ENCODE measurements at regions not wholly inside any gene's neighbourhood (a gene's known extent, or its start where the extent isn't known, plus 50 kb on each side); places are given as distances from the start of the nearest gene placed in this dataset.
"Not testable (repeated sequence)": the region's sequence is repeated elsewhere in the genome, so short reads cannot be mapped to it uniquely, and the experiment has no call there.

- in situ Hi-C loops (cut with HindIII; ENCODE audit: low pct_unique_long_range_greater_than_20kb, low sequenced_read_pairs): no loop called here
- DNase-seq (ENCODE audit: low read depth, low spot score): no peak
Observed at GRCh38 chr3:163491714-163492113, 1586.6 kb downstream of the SI start.

DNA sequence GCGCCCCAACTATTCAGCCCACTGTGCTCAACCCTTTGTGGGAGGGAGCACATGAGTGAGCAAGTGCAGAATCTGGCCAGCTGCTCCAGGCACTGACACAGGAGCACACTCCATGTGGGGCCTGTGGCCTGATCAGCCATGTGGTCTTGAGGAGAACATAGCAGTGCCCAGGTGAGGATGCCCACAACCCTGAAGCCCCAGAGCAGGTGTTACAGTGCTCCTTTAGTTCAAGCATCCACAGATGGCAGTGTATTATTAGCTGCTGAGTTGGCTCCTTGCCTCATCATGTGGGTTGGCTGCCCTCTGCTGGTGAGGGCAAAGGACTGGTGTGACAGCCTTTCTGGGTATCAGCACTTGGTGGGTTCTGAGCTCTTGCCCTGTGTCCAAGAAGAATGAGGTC is 1588.2 kb downstream of the SI start:
- in situ Hi-C loops (cut with HindIII; ENCODE audit: low pct_unique_long_range_greater_than_20kb, low sequenced_read_pairs): no loop called here
- peak; percentile 87 for DNase-seq (ENCODE audit: low read depth, low spot score)

DNA sequence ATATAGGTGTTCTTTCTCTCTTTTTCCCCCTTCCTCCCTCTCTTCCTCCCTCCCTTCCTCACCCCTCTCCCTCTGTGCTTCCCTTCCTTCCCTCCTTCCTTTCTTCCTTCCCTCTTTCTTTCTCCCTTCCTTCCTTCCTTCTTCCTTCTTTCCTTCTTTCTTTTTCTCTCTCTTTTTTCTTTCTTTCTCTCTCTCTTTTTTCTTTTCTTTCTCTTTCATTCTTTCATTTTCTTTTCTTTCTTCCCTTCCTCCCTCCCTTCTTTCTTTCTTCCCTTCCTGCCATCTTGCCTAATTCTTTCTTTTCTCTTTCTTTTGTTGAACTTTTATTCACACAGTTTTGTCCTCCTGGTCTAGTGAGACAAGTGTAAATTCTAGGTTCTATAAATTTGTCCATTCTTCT is 1595.6 kb downstream of the SI start:
- in situ Hi-C loops (cut with HindIII; ENCODE audit: low pct_unique_long_range_greater_than_20kb, low sequenced_read_pairs): no loop called here
- DNase-seq (ENCODE audit: low read depth, low spot score): no peak

DNA sequence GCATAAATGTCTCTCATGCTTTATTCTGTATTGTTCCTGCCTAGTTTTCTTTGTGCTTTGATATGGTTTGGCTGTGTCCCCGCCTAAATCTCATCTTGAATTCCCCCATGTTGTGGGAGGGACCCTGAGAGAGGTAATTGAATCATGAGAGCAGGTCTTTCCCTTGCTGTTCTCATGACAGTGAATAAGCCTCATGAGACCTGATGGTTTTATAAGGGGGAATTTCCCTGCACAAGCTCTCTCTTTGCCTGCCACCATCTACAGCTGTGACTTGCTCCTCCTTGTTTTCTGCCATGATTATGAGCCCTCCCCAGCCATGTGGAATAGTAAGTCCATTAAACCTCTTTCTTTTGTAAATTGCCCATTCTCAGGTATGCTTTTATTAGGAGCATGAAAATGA is 1596.6 kb downstream of the SI start:
- DNase-seq (ENCODE audit: low read depth, low spot score): peak; percentile 49
- in situ Hi-C loops (cut with HindIII; ENCODE audit: low pct_unique_long_range_greater_than_20kb, low sequenced_read_pairs): no loop called here

- in situ Hi-C loops (cut with HindIII; ENCODE audit: low pct_unique_long_range_greater_than_20kb, low sequenced_read_pairs): no loop called here
- DNase-seq (ENCODE audit: low read depth, low spot score): peak; percentile 43
Observed at GRCh38 chr3:163476179-163476578, 1602.1 kb downstream of the SI start.

DNA sequence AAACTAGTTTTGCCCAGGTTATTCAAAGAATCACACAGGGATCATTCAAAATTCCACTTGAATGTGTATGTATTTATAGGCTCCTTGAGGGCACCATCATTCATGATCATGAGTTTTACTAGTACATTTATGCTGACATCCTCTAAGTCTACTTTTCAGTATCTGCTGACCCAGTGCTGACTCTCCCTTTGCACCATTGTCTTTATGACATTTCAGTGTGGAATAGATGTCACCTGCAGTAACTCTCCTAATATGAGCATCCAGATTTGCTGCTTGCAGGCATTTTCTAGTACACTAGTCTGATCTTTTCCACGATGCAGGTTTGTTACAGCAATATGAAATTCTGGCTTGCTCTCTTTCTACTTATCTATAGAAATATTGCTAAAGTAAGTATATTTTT is 1603.5 kb downstream of the SI start:
- in situ Hi-C loops (cut with HindIII; ENCODE audit: low pct_unique_long_range_greater_than_20kb, low sequenced_read_pairs): no loop called here
- DNase-seq (ENCODE audit: low read depth, low spot score): peak; percentile 60

DNA sequence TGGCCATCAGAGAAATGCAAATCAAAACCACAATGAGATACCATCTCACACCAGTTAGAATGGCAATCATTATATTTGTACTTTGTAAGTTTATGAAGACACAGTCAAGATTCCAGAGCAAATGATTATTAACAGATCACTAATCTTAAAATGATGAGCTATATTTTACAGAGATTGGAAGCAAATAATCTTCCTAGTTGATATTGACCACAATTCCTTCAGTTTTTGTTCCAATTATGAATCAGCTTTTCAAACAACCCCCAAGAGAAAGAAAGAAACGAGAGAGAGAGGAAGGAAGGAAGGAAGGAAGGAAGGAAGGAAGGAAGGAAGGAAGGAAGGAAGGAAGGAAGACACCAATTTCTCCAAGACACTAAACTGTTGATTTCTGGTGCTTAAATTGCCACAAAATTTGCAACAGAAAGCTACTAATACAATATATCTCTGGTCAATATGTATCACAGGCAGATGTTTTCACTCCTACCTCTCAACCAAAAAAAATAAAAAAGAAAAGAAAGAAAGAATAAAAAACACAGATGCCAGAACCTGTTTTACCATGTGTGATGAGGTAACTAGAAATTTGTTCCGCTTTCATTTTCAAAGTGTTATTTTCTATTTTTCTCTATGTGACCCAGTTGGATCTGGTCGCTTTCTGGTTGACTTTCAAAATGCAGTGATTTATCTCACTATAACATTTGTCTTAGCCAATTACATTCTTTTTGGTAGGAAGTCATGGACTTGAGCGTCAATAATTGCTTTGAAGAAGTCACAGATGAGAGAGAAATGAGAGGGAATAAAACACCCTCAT is 1609.6 kb downstream of the SI start:
- in situ Hi-C loops (cut with HindIII; ENCODE audit: low pct_unique_long_range_greater_than_20kb, low sequenced_read_pairs): no loop called here
- DNase-seq (ENCODE audit: low read depth, low spot score): no peak

GRCh38 chr3:163462446-163462845 is 1615.8 kb downstream of the SI start:
- in situ Hi-C loops (cut with HindIII; ENCODE audit: low pct_unique_long_range_greater_than_20kb, low sequenced_read_pairs): no loop called here
- no peak for DNase-seq (ENCODE audit: low read depth, low spot score)

DNA sequence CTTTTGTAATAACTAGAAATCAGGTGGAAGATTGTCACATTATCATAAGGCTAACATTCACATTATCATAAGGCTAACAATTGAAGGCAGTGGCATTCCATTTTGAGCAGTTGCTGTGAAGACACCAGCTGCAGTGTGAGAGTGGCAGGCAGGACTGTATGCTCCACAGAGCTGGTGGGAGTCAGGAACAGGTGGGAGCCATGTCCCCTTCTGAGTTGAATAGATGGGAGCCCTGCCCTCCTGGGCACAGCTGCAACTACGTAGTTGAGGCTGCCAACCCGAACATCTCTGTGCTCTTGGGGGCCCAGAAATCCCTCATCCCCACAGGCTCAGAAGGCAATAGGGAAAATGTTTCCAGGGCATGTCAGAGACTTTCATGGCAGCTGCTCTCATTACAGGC is 1627.6 kb downstream of the SI start:
- no peak for DNase-seq (ENCODE audit: low read depth, low spot score)
- in situ Hi-C loops (cut with HindIII; ENCODE audit: low pct_unique_long_range_greater_than_20kb, low sequenced_read_pairs): no loop called here

- in situ Hi-C loops (cut with HindIII; ENCODE audit: low pct_unique_long_range_greater_than_20kb, low sequenced_read_pairs): no loop called here
- no peak for DNase-seq (ENCODE audit: low read depth, low spot score)
Observed at GRCh38 chr3:163438760-163439159, 1639.5 kb downstream of the SI start.

DNA sequence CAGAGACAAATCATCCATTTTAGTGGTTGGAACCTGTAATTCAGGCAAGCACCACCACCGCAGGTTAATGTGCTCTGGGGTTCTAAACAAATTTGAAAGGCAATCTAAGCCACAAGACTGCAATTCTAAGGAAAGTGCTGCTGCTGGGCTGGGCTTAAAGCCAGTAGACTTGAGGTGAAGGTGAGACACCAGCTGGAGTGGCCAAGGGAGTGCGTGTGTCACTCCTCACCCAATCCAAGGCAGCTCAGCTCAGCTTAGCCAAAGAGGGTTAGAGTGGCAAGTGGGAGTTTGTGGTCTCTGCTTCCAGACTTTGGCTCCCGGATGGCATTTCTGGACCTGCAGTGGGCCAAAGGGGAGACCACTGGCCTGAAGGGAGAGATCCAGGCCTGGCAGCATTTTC is 1655.6 kb downstream of the SI start:
- in situ Hi-C loops (cut with HindIII; ENCODE audit: low pct_unique_long_range_greater_than_20kb, low sequenced_read_pairs): no loop called here
- DNase-seq (ENCODE audit: low read depth, low spot score): no peak

DNA sequence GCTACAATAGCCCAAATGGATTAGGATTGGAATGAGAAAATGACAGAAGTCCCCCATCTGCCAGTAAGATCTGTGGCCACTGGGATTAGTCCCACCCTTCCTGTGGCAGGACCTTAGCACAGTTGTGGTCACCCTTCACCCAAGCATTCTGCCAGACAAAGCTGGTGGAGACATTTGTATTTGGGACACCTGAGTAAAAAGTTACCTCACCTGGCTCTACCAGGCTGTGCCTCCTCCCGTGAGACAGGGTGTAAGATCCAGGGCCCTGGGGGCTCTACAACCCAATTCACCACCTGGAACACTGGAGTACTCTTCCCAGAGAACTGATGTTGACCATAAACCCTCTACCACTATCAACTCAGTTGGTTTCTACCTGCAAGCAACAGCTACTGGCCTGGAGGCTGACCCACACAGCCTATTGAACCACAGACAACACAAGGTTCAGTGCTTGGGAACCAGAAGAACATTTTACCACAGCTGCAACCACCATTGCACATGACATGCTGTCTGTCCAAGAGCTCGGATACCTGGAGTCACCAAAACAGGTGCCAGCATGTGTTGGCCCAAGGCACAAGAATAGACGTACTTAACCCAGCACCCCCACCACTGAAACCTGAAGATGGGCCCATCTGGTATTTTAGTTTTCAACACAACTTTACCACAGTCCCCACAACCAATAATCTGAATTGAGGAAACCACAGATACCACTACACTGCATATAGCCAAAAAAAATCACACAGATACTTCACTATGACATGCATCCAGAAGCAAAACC is 1686.7 kb downstream of the SI start:
- no peak for DNase-seq (ENCODE audit: low read depth, low spot score)
- in situ Hi-C loops (cut with HindIII; ENCODE audit: low pct_unique_long_range_greater_than_20kb, low sequenced_read_pairs): no loop called here

DNA sequence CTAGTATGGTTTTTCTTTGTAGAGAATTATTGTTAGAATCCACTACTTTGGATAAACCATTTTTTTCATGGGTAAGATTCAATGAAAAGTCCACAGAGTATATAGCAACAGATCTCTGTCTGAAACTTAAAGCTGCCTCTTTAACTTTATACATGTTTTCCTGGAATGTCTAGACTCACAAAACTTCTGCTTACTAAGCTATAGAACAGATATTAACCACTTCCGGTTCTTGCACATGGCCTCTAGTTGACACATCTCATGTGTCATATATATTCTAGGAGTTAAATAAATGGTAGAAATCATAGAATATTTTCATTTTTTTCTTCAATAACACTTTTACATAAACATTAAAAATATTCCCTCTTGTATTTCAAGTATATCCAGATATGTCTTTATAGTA is 1693.9 kb downstream of the SI start:
- in situ Hi-C loops (cut with HindIII; ENCODE audit: low pct_unique_long_range_greater_than_20kb, low sequenced_read_pairs): no loop called here
- no peak for DNase-seq (ENCODE audit: low read depth, low spot score)

DNA sequence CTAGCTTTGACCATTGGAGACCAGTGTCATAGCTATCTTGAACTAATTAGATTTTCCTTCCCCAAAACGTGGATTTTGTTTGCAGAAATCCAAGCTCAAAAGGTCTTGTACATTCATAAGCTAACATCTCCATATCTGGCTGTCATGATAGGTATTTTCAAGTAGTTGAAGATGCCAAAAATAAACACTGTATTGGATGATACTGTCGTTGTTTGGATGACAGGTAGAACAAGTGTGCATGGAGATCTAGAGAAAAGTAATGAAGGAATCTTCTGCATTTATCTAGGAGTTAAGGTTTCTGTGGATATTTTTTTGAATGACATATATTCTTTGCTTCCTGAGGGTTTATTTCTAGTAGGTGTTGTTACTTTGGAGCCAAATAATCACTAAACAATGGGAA is 1696.1 kb downstream of the SI start:
- no peak for DNase-seq (ENCODE audit: low read depth, low spot score)
- in situ Hi-C loops (cut with HindIII; ENCODE audit: low pct_unique_long_range_greater_than_20kb, low sequenced_read_pairs): no loop called here

GRCh38 chr3:163368168-163368567 is 1710.1 kb downstream of the SI start:
- DNase-seq (ENCODE audit: low read depth, low spot score): no peak
- in situ Hi-C loops (cut with HindIII; ENCODE audit: low pct_unique_long_range_greater_than_20kb, low sequenced_read_pairs): no loop called here

DNA sequence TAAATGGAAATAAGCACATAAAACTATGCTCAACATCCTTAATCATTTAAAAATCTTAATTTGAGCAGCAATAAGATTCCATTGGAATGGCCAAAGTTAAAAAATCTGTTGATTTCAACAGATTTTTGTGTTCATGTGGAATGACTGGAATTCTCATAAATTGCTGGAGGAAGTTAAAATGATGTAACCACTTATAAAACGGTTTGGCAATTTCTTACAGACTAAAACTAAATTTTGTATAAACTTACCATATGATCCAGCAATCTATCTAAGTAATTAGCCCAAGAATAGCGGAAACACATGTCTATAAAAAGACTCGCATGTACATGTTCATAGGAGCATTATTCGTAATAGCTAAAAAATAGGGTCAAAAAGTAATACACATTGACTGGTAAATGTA is 1713.6 kb downstream of the SI start:
- in situ Hi-C loops (cut with HindIII; ENCODE audit: low pct_unique_long_range_greater_than_20kb, low sequenced_read_pairs): no loop called here
- no peak for DNase-seq (ENCODE audit: low read depth, low spot score)

- in situ Hi-C loops (cut with HindIII; ENCODE audit: low pct_unique_long_range_greater_than_20kb, low sequenced_read_pairs): no loop called here
- DNase-seq (ENCODE audit: low read depth, low spot score): no peak
Observed at GRCh38 chr3:163362151-163362550, 1716.1 kb downstream of the SI start.

GRCh38 chr3:163361357-163361878 is 1716.9 kb downstream of the SI start:
- peak; percentile 43 for DNase-seq (ENCODE audit: low read depth, low spot score)
- in situ Hi-C loops (cut with HindIII; ENCODE audit: low pct_unique_long_range_greater_than_20kb, low sequenced_read_pairs): not testable (repeated sequence)

DNA sequence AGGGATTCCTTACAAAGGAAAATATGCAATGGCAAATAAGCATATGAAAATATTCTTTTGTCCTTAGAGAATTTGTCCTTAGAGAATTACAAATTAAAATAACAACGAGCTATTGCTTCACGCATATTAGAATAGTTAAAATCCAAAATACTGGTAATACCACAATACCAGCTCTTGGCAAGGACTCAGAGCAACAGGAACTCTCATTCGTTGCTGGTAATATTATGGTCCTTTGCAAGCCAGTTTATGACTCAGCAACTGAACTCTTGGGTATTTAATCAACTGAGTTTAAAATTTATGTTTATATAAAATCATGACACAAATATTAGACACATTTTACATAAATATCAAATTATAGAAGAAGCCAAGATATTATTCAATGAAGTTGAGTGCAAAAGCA is 1730.4 kb downstream of the SI start:
- DNase-seq (ENCODE audit: low read depth, low spot score): no peak
- in situ Hi-C loops (cut with HindIII; ENCODE audit: low pct_unique_long_range_greater_than_20kb, low sequenced_read_pairs): no loop called here

Data from SK-MEL-5 (cell line).